GM23248 (cell line): ENCODE measurements at regions not wholly inside any gene's neighbourhood (a gene's known extent, or its start where the extent isn't known, plus 50 kb on each side); places are given as distances from the start of the nearest gene placed in this dataset.

Experiments used
- DNase-seq: peaks from one replicate; pipeline ENCODE4 v3.0.0-alpha.2; 2015
- H2AFZ ChIP-seq: fragments of 200-600 bp; sonication (generic); 2 replicates; pipeline ENCODE4 v1.6.1; 2016; ENCODE audit warnings: antibody characterized with exemption
- H3F3A ChIP-seq: fragments of 200-600 bp; sonication (generic); 2 replicates; pipeline ENCODE4 v1.6.1; 2016; ENCODE audit warnings: mild to moderate bottlenecking, antibody characterized with exemption, mixed run types; ENCODE audit not compliant: insufficient read depth
- H3K27ac ChIP-seq: fragments of 200-600 bp; sonication (generic); 2 replicates; pipeline ENCODE4 v1.5.1; 2016; ENCODE audit warnings: mild to moderate bottlenecking
- H3K27me3 ChIP-seq: fragments of 200-600 bp; sonication (generic); replicated peaks from 2 replicates; pipeline ENCODE4 v1.6.1; 2016; ENCODE audit warnings: mild to moderate bottlenecking; ENCODE audit not compliant: insufficient read depth
- H3K36me3 ChIP-seq: fragments of 200-600 bp; sonication (generic); 2 replicates; pipeline ENCODE4 v1.6.1; 2016; ENCODE audit warnings: low read depth, mild to moderate bottlenecking
- H3K4me1 ChIP-seq: fragments of 200-600 bp; sonication (generic); 2 replicates; pipeline ENCODE4 v1.6.1; 2016; ENCODE audit warnings: mild to moderate bottlenecking; ENCODE audit not compliant: insufficient read depth
- H3K4me2 ChIP-seq: fragments of 200-600 bp; sonication (generic); one replicate; pipeline ENCODE4 v1.6.1; 2016; ENCODE audit warnings: mild to moderate bottlenecking; ENCODE audit not compliant: unreplicated experiment
- H3K4me3 ChIP-seq: fragments of 200-600 bp; sonication (generic); 2 replicates; pipeline ENCODE4 v1.5.1; 2016; ENCODE audit warnings: mild to moderate bottlenecking
- H3K79me2 ChIP-seq: fragments of 200-600 bp; sonication (generic); 2 replicates; pipeline ENCODE4 v1.6.1; 2016; ENCODE audit warnings: mild to moderate bottlenecking; ENCODE audit not compliant: insufficient read depth
- H3K9ac ChIP-seq: fragments of 200-600 bp; sonication (generic); 2 replicates; pipeline ENCODE4 v1.6.1; 2016; ENCODE audit warnings: mild to moderate bottlenecking
- H3K9me2 ChIP-seq: fragments of 200-600 bp; sonication (generic); 2 replicates; pipeline ENCODE4 v1.6.1; 2016; ENCODE audit warnings: mixed run types, mild to moderate bottlenecking, moderate library complexity; ENCODE audit not compliant: insufficient read depth
- H3K9me3 ChIP-seq: fragments of 200-600 bp; sonication (generic); one replicate; pipeline ENCODE4 v1.6.1; 2017; ENCODE audit warnings: low read depth
- H4K20me1 ChIP-seq: fragments of 200-600 bp; sonication (generic); 2 replicates; pipeline ENCODE4 v1.6.0; 2016; ENCODE audit not compliant: insufficient read depth
- EZH2 ChIP-seq: fragments of 200-600 bp; sonication (generic); IDR thresholded peaks from 2 replicates; pipeline ENCODE4 v1.6.1; 2018; ENCODE audit warnings: antibody characterized with exemption, mild to moderate bottlenecking; ENCODE audit not compliant: insufficient read depth, poor library complexity, severe bottlenecking
- EZH2phosphoT487 ChIP-seq: fragments of 200-600 bp; sonication (generic); IDR thresholded peaks from 2 replicates; pipeline ENCODE4 v1.6.1; 2018; ENCODE audit warnings: antibody characterized with exemption, moderate library complexity, mild to moderate bottlenecking, low read depth; ENCODE audit not compliant: insufficient read depth
- WGBS, 2 experiments: methylation state at CpG; one replicate each; pipeline ENCODE4 v1.1.6; 2015 to 2017; ENCODE audit warnings: low lambda C conversion rate in 2 of 2, low coverage in 1 of 2; ENCODE audit errors: missing lambda C conversion rate in 2 of 2; 5-methylcytosine and 5-hydroxymethylcytosine counted together
- in situ Hi-C: fragments of 300-500 bp; cut with MboI; formaldehyde crosslinking; loops from 2 replicates; pipeline ENCODE4 v1.15.0; 2020

DNA sequence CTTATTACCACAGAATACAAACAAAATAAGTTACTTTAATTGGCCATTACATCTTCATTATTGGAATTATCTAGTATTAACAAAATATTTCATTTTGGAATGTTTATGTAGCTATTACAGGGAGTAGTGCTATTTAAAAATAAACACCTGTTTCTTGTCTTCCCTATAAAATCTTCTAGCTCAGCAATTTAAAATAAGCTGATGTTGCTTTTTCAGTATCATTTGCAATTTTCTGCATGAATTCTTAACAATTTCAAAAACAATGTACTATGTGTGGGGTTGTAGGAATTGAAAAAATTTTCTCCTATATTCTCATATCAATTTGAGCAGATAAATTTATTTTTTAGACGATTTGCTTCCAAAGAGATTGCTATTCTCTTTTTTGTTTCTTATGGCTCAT is 1251.3 kb upstream of the CRIM1 start:
- H4K20me1 ChIP-seq: no peaks in the 10 kb centered on the region
- no peaks in the 10 kb centered on the region for H3K9me3 ChIP-seq
- no peaks in the 10 kb centered on the region for H3K79me2 ChIP-seq
- no peak overlapping the region for H3K4me2 ChIP-seq
- WGBS, 2 experiments: 2 to 9% methylated on average over 1 of the region's 1 CpG
- no peak overlapping the region for H2AFZ ChIP-seq
- no peaks in the 10 kb centered on the region for H3K36me3 ChIP-seq
- in situ Hi-C loops: no loop called here
- no peak for DNase-seq
- no peak overlapping the region for H3K27ac ChIP-seq
- TF ChIP-seq EZH2 (no peak), EZH2phosphoT487 (no peak)
- H3K4me1 ChIP-seq: no peaks in the 10 kb centered on the region
- no peaks in the 10 kb centered on the region for H3F3A ChIP-seq
- H3K27me3 ChIP-seq: no peaks in the 10 kb centered on the region
- H3K9me2 ChIP-seq: no peaks in the 10 kb centered on the region
- H3K9ac ChIP-seq: no peak overlapping the region
- no peak overlapping the region for H3K4me3 ChIP-seq

GRCh38 chr2:35099342-35099741 is 1256.2 kb upstream of the CRIM1 start:
- H3K79me2 ChIP-seq: no peaks in the 10 kb centered on the region
- H3K4me2 ChIP-seq: no peak overlapping the region
- in situ Hi-C loops: no loop called here
- H3K9ac ChIP-seq: no peak overlapping the region
- H3K27me3 ChIP-seq: no peaks in the 10 kb centered on the region
- TF ChIP-seq EZH2: no peak
- no peak for TF ChIP-seq EZH2phosphoT487
- H3K4me3 ChIP-seq: no peak overlapping the region
- H3K9me3 ChIP-seq: no peaks in the 10 kb centered on the region
- H3F3A ChIP-seq: no peaks in the 10 kb centered on the region
- no peak overlapping the region for H2AFZ ChIP-seq
- 8 to 14% methylated on average over 2 of the region's 2 CpGs for WGBS, 2 experiments
- H3K9me2 ChIP-seq: no peaks in the 10 kb centered on the region
- H4K20me1 ChIP-seq: no peaks in the 10 kb centered on the region
- H3K4me1 ChIP-seq: no peaks in the 10 kb centered on the region
- no peak for DNase-seq
- H3K27ac ChIP-seq: no peak overlapping the region
- H3K36me3 ChIP-seq: no peaks in the 10 kb centered on the region

DNA sequence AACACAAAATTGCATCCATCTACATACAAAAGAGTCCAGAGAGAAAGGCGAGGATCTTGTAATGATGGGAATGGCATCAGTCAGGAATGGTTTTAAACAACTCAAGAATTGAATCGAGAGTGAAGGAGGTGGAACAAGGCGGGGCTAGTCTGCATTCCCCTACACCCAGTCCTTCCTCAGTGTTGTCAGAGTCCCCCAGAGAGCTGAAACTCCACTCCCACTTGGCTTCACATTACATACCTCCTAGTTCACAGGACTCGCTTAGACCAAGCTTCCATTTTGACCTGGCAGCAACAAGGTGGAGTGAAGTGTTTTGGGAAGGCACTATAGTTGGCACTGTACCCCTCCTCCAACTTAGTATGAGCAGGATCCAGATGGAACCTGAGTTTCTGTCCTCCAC is 1273.5 kb upstream of the CRIM1 start:
- H3K4me3 ChIP-seq: no peak overlapping the region
- H3K4me2 ChIP-seq: no peak overlapping the region
- H3K9me3 ChIP-seq: no peaks in the 10 kb centered on the region
- no peak overlapping the region for H2AFZ ChIP-seq
- in situ Hi-C loops: no loop called here
- H4K20me1 ChIP-seq: no peaks in the 10 kb centered on the region
- no peaks in the 10 kb centered on the region for H3K4me1 ChIP-seq
- TF ChIP-seq EZH2phosphoT487 (no peak), EZH2 (no peak)
- H3K9me2 ChIP-seq: no peaks in the 10 kb centered on the region
- DNase-seq: no peak
- no peak overlapping the region for H3K27ac ChIP-seq
- H3F3A ChIP-seq: no peaks in the 10 kb centered on the region
- WGBS, 2 experiments: 13 to 14% methylated on average over 4 of the region's 4 CpGs
- H3K79me2 ChIP-seq: no peaks in the 10 kb centered on the region
- no peaks in the 10 kb centered on the region for H3K27me3 ChIP-seq
- H3K9ac ChIP-seq: no peak overlapping the region
- no peaks in the 10 kb centered on the region for H3K36me3 ChIP-seq

DNA sequence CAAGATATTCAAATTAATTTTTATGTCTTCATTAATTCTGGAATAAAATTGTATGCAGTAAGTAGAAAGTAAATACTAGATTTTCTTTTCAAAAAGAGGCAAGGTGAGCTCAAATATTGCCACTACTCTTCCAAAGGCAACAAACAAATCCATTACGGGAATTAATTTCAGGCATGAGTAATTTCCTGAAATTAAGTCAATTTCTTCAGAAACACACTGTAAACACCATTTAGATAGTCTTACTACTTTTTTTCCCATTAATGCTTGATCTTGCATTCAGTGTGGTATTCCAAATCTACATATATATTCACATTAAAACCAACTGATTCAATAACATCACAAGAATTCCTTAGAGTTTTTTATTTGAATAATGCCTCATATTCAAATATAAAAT is 1274.0 kb upstream of the CRIM1 start:
- 12% methylated on average over 1 of the region's 1 CpG for WGBS, 2 experiments

DNA sequence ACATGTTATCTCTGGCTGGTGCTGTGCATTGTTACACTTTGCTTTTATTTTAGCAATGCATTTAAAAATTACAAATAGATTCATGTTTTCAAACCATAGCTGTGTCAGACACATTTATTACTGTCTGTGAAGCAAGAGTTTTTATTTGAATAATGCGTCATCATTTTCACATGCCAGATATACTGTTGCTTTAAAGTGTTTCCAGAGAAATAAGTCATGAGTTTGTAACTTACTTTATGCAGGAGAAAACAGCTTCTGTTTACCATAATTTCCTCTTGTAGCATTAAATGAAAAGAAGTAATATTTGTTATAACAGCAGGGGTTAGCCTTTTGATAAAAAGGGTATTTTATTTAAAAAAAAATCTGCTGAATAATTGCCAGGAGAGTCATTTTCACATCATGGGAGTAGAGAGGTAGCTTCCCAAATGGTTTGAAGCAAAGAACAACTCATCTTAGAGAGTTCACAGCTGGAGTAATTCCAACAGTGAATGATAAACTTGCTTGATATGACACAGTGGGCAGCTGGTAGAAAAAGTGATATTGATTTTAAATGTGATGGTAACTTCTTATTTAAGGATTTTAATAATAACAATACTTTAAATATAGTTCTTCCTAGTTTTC is 1274.5 kb upstream of the CRIM1 start:
- H3K79me2 ChIP-seq: no peaks in the 10 kb centered on the region
- H3K27ac ChIP-seq: no peak overlapping the region
- no peaks in the 10 kb centered on the region for H3K9me3 ChIP-seq
- no peaks in the 10 kb centered on the region for H4K20me1 ChIP-seq
- no peak overlapping the region for H3K4me2 ChIP-seq
- no peaks in the 10 kb centered on the region for H3K27me3 ChIP-seq
- 15 to 29% methylated on average over 1 of the region's 1 CpG for WGBS, 2 experiments
- no peak for TF ChIP-seq EZH2phosphoT487
- no peak for TF ChIP-seq EZH2
- no peak overlapping the region for H3K9ac ChIP-seq
- DNase-seq: no peak
- H2AFZ ChIP-seq: no peak overlapping the region
- H3K36me3 ChIP-seq: no peaks in the 10 kb centered on the region
- no peak overlapping the region for H3K4me3 ChIP-seq
- no peaks in the 10 kb centered on the region for H3K4me1 ChIP-seq
- in situ Hi-C loops: no loop called here
- no peaks in the 10 kb centered on the region for H3K9me2 ChIP-seq
- no peaks in the 10 kb centered on the region for H3F3A ChIP-seq

More for the DNA sequence above, 1274.0 kb upstream of the CRIM1 start:
- Histone ChIP-seq H3K27me3 (no peaks in the 10 kb centered on the region), H3K4me2 (no peak overlapping the region), H3K4me3 (no peak overlapping the region), H3K27ac (no peak overlapping the region), H3K79me2 (no peaks in the 10 kb centered on the region), H3K9ac (no peak overlapping the region), H3F3A (no peaks in the 10 kb centered on the region), H2AFZ (no peak overlapping the region), H4K20me1 (no peaks in the 10 kb centered on the region), H3K36me3 (no peaks in the 10 kb centered on the region), H3K4me1 (no peaks in the 10 kb centered on the region), H3K9me3 (no peaks in the 10 kb centered on the region), H3K9me2 (no peaks in the 10 kb centered on the region)
- DNase-seq: no peak
- in situ Hi-C loops: no loop called here
- TF ChIP-seq EZH2 (no peak), EZH2phosphoT487 (no peak)
